Transverse colon (tissue), 4 donors: ENCODE measurements at regions not wholly inside any gene's neighbourhood (a gene's known extent, or its start where the extent isn't known, plus 50 kb on each side); places are given as distances from the start of the nearest gene placed in this dataset.

Source experiments
- CTCF ChIP-seq, 5 experiments: fragments of 200-600 bp in 3 of 5; fragments of 450-650 bp in 2 of 5; sonication (generic) in 3 of 5; IDR thresholded peaks; 1 replicate in 2 of 5; 2 replicates in 3 of 5; pipeline ENCODE4 v1.5.1; 2016 to 2017; ENCODE audit warnings: antibody characterized with exemption in 5 of 5, inconsistent platforms in 3 of 5, mild to moderate bottlenecking in 2 of 5, moderate library complexity in 1 of 5
- POLR2AphosphoS5 ChIP-seq, 3 donors: sonication (generic); formaldehyde crosslinking; IDR thresholded peaks; one replicate each; pipeline ENCODE4 v1.6.1; 2016; ENCODE audit warnings: antibody characterized with exemption in 3 of 3

GRCh38 chr18:29188760-29189159 lies 1011.8 kb upstream of the CDH2 start:
- TF ChIP-seq CTCF (IDR thresholded peaks at IDR 0.05) (no peak), POLR2AphosphoS5 (IDR thresholded peaks at IDR 0.05) (no peak)
